ENCODE measurements at regions not wholly inside any gene's neighbourhood (a gene's known extent, or its start where the extent isn't known, plus 50 kb on each side); places are given as distances from the start of the nearest gene placed in this dataset.

DNA sequence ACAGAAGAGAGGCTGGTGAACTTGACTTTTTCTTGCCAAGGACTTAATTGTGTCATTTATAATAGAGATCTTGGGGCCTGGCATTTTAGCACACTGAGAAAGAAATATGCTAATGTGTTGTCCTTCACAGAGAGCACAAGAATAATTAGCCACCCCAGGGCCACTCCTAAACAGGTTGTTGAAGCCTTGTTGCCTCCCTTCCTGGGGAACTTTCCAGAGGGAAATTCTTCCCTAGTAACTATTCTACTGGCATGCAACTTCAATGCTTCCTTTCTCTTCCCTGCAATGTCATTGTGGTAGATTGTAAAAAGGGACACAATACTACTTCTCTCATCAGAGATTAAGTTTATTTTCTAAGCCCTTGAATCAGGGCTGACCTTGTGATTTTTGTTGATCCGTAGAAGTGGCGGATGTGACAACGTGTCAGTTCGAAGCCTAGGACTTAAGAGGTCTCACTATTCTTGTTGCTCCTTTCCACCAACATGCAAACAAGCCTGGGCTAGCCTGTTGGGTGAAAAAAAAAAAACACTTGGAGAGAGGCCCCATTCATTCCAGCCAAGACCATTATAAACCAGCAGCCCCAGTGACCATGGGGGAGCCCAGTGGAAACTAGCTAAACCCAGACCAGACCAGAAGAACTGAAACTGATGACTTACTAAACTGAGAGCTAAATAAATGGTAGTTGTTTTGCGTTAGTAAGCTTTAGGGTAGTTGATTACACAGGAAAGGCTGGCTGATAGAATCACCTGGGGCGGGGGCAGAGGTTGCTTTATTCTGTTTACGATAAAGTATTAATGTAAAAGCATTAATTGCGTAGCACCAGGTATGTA is 287.2 kb downstream of the SHQ1 start:
- TF ChIP-seq, protein P1, sequence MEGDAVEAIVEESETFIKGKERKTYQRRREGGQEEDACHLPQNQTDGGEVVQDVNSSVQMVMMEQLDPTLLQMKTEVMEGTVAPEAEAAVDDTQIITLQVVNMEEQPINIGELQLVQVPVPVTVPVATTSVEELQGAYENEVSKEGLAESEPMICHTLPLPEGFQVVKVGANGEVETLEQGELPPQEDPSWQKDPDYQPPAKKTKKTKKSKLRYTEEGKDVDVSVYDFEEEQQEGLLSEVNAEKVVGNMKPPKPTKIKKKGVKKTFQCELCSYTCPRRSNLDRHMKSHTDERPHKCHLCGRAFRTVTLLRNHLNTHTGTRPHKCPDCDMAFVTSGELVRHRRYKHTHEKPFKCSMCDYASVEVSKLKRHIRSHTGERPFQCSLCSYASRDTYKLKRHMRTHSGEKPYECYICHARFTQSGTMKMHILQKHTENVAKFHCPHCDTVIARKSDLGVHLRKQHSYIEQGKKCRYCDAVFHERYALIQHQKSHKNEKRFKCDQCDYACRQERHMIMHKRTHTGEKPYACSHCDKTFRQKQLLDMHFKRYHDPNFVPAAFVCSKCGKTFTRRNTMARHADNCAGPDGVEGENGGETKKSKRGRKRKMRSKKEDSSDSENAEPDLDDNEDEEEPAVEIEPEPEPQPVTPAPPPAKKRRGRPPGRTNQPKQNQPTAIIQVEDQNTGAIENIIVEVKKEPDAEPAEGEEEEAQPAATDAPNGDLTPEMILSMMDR (IDR thresholded peaks at IDR 0.05) = no peak
- TF ChIP-seq POLR2A (IDR thresholded peaks at IDR 0.05) (no peak), EP300 (IDR thresholded peaks at IDR 0.05) (no peak)
